Thyroid gland (tissue), 4 donors: ENCODE measurements at regions not wholly inside any gene's neighbourhood (a gene's known extent, or its start where the extent isn't known, plus 50 kb on each side); places are given as distances from the start of the nearest gene placed in this dataset.

Experiments used
- CTCF ChIP-seq, 6 experiments: fragments of 200-600 bp in 3 of 6; fragments of 450-650 bp in 3 of 6; sonication (generic) in 3 of 6; IDR thresholded peaks; one replicate each; pipeline ENCODE4 v1.5.1; 2016 to 2019; ENCODE audit warnings: antibody characterized with exemption in 6 of 6, mild to moderate bottlenecking in 2 of 6, inconsistent platforms in 1 of 6, moderate library complexity in 1 of 6
- POLR2A ChIP-seq, 2 donors: fragments of 450-650 bp; IDR thresholded peaks; one replicate each; pipeline ENCODE4 v1.6.1; 2017; ENCODE audit warnings: antibody characterized with exemption in 2 of 2, mild to moderate bottlenecking in 2 of 2, moderate library complexity in 1 of 2

- no peak for TF ChIP-seq CTCF (IDR thresholded peaks at IDR 0.05)
- no peak for TF ChIP-seq POLR2A (IDR thresholded peaks at IDR 0.05)
Measured at GRCh38 chr2:51213826-51214225, 181.9 kb upstream of the NRXN1 start.
